ENCODE measurements at regions not wholly inside any gene's neighbourhood (a gene's known extent, or its start where the extent isn't known, plus 50 kb on each side); places are given as distances from the start of the nearest gene placed in this dataset.
"Not testable (repeated sequence)": the region's sequence is repeated elsewhere in the genome, so short reads cannot be mapped to it uniquely, and the experiment has no call there.

- Mint-ChIP-seq H3K27me3 (no peaks in the 10 kb centered on the region), H3K27ac (no peak overlapping the region), H3K9me3 (ENCODE audit: low read depth) (peaks cover 18% of the 10 kb centered on the region), H3K4me1 (no peaks in the 10 kb centered on the region), H3K4me3 (no peak overlapping the region), H3K36me3 (no peaks in the 10 kb centered on the region)
- ATAC-seq: no peak
- no peak for DNase-seq
- CTCF ChIA-PET: no interaction called here
Measured at GRCh38 chr12:17322090-17322489, 716.1 kb upstream of the LMO3 start.

GRCh38 chr12:17304503-17305347 is 698.8 kb upstream of the LMO3 start:
- CTCF ChIA-PET: no interaction called here
- H3K27me3 Mint-ChIP-seq: no peaks in the 10 kb centered on the region
- DNase-seq: no peak
- no peaks in the 10 kb centered on the region for H3K4me1 Mint-ChIP-seq
- ATAC-seq: no peak
- H3K36me3 Mint-ChIP-seq: no peaks in the 10 kb centered on the region
- peaks cover 7% of the 10 kb centered on the region for H3K9me3 Mint-ChIP-seq (ENCODE audit: low read depth)
- no peak overlapping the region for H3K4me3 Mint-ChIP-seq
- H3K27ac Mint-ChIP-seq: no peak overlapping the region

- no peak for DNase-seq
- Mint-ChIP-seq H3K9me3 (ENCODE audit: low read depth) (peaks cover 12% of the 10 kb centered on the region), H3K27ac (no peak overlapping the region), H3K36me3 (no peaks in the 10 kb centered on the region), H3K4me1 (no peaks in the 10 kb centered on the region), H3K27me3 (no peaks in the 10 kb centered on the region), H3K4me3 (no peak overlapping the region)
- CTCF ChIA-PET: no interaction called here
- ATAC-seq: no peak
Measured at GRCh38 chr12:17302001-17302400, 696.0 kb upstream of the LMO3 start.

- Mint-ChIP-seq H3K9me3 (ENCODE audit: low read depth) (peaks cover 12% of the 10 kb centered on the region), H3K27ac (no peak overlapping the region), H3K4me1 (no peaks in the 10 kb centered on the region), H3K36me3 (no peaks in the 10 kb centered on the region), H3K27me3 (no peaks in the 10 kb centered on the region), H3K4me3 (no peak overlapping the region)
- CTCF ChIA-PET: no interaction called here
- ATAC-seq (no peak), DNase-seq (no peak)
Measured at GRCh38 chr12:17301544-17301943, 695.6 kb upstream of the LMO3 start.

- Mint-ChIP-seq H3K27me3 (no peaks in the 10 kb centered on the region), H3K9me3 (ENCODE audit: low read depth) (peaks cover 14% of the 10 kb centered on the region), H3K36me3 (no peaks in the 10 kb centered on the region), H3K27ac (no peak overlapping the region), H3K4me1 (no peaks in the 10 kb centered on the region), H3K4me3 (no peak overlapping the region)
- CTCF ChIA-PET: no interaction called here
- DNase-seq (no peak), ATAC-seq (no peak)
Measured at GRCh38 chr12:17296882-17297281, 690.9 kb upstream of the LMO3 start.

- Mint-ChIP-seq H3K4me1 (no peaks in the 10 kb centered on the region), H3K27me3 (no peaks in the 10 kb centered on the region), H3K9me3 (ENCODE audit: low read depth) (peaks cover 5% of the 10 kb centered on the region), H3K4me3 (no peak overlapping the region), H3K27ac (no peak overlapping the region), H3K36me3 (no peaks in the 10 kb centered on the region)
- ATAC-seq (no peak), DNase-seq (no peak)
- CTCF ChIA-PET: no interaction called here
Measured at GRCh38 chr12:17286874-17287273, 680.9 kb upstream of the LMO3 start.

- CTCF ChIA-PET: no interaction called here
- no peaks in the 10 kb centered on the region for H3K27me3 Mint-ChIP-seq
- ATAC-seq (no peak), DNase-seq (no peak)
- no peaks in the 10 kb centered on the region for H3K36me3 Mint-ChIP-seq
- peaks cover 5% of the 10 kb centered on the region for H3K9me3 Mint-ChIP-seq (ENCODE audit: low read depth)
- H3K4me3 Mint-ChIP-seq: no peak overlapping the region
- no peaks in the 10 kb centered on the region for H3K4me1 Mint-ChIP-seq
- H3K27ac Mint-ChIP-seq: no peak overlapping the region
Measured at GRCh38 chr12:17284873-17285272, 678.9 kb upstream of the LMO3 start.

GRCh38 chr12:17283563-17283962 is 677.6 kb upstream of the LMO3 start:
- ATAC-seq (no peak), DNase-seq (no peak)
- CTCF ChIA-PET: no interaction called here
- no peak overlapping the region for H3K27ac Mint-ChIP-seq
- H3K36me3 Mint-ChIP-seq: no peaks in the 10 kb centered on the region
- H3K4me3 Mint-ChIP-seq: no peak overlapping the region
- H3K9me3 Mint-ChIP-seq (ENCODE audit: low read depth): peaks cover 5% of the 10 kb centered on the region
- no peaks in the 10 kb centered on the region for H3K27me3 Mint-ChIP-seq
- no peaks in the 10 kb centered on the region for H3K4me1 Mint-ChIP-seq

GRCh38 chr12:17282169-17282568 is 676.2 kb upstream of the LMO3 start:
- H3K4me3 Mint-ChIP-seq; DNase-seq; H3K9me3 Mint-ChIP-seq (ENCODE audit: low read depth); H3K27me3 Mint-ChIP-seq; H3K4me1 Mint-ChIP-seq; CTCF ChIA-PET; H3K27ac Mint-ChIP-seq; H3K36me3 Mint-ChIP-seq; ATAC-seq: not testable (repeated sequence)

GRCh38 chr12:17278946-17279345 is 673.0 kb upstream of the LMO3 start:
- Mint-ChIP-seq H3K27ac (no peak overlapping the region), H3K36me3 (no peaks in the 10 kb centered on the region), H3K9me3 (ENCODE audit: low read depth) (peaks cover 11% of the 10 kb centered on the region), H3K4me3 (no peak overlapping the region), H3K4me1 (no peaks in the 10 kb centered on the region), H3K27me3 (no peaks in the 10 kb centered on the region)
- DNase-seq (no peak), ATAC-seq (no peak)
- CTCF ChIA-PET: no interaction called here

- CTCF ChIA-PET: no interaction called here
- H3K27me3 Mint-ChIP-seq: no peaks in the 10 kb centered on the region
- no peaks in the 10 kb centered on the region for H3K4me1 Mint-ChIP-seq
- H3K9me3 Mint-ChIP-seq (ENCODE audit: low read depth): peaks cover 13% of the 10 kb centered on the region
- H3K36me3 Mint-ChIP-seq: no peaks in the 10 kb centered on the region
- no peak for DNase-seq
- no peak overlapping the region for H3K4me3 Mint-ChIP-seq
- ATAC-seq: no peak
- no peak overlapping the region for H3K27ac Mint-ChIP-seq
Measured at GRCh38 chr12:17276196-17276595, 670.2 kb upstream of the LMO3 start.

GRCh38 chr12:17266856-17267255 is 660.9 kb upstream of the LMO3 start:
- Mint-ChIP-seq H3K4me3 (no peak overlapping the region), H3K4me1 (no peaks in the 10 kb centered on the region), H3K36me3 (no peaks in the 10 kb centered on the region), H3K27ac (no peak overlapping the region), H3K27me3 (no peaks in the 10 kb centered on the region), H3K9me3 (ENCODE audit: low read depth) (peaks cover 5% of the 10 kb centered on the region)
- DNase-seq (no peak), ATAC-seq (no peak)
- CTCF ChIA-PET: no interaction called here

- CTCF ChIA-PET: no interaction called here
- H3K4me1 Mint-ChIP-seq: no peaks in the 10 kb centered on the region
- no peak for DNase-seq
Measured at GRCh38 chr12:17264603-17265002, 658.6 kb upstream of the LMO3 start.

GRCh38 chr12:17239874-17240273 is 633.9 kb upstream of the LMO3 start:
- H3K4me1 Mint-ChIP-seq: no peaks in the 10 kb centered on the region
- no peaks in the 10 kb centered on the region for H3K27me3 Mint-ChIP-seq
- DNase-seq (no peak), ATAC-seq (no peak)
- CTCF ChIA-PET: no interaction called here
- no peak overlapping the region for H3K4me3 Mint-ChIP-seq
- H3K36me3 Mint-ChIP-seq: no peaks in the 10 kb centered on the region
- no peak overlapping the region for H3K27ac Mint-ChIP-seq
- H3K9me3 Mint-ChIP-seq (ENCODE audit: low read depth): peaks cover 11% of the 10 kb centered on the region

More at GRCh38 chr12:17264603-17265002, 658.6 kb upstream of the LMO3 start:
- Mint-ChIP-seq H3K4me3 (no peak overlapping the region), H3K27me3 (no peaks in the 10 kb centered on the region), H3K27ac (no peak overlapping the region), H3K9me3 (ENCODE audit: low read depth) (peaks cover 4% of the 10 kb centered on the region), H3K36me3 (no peaks in the 10 kb centered on the region)
- ATAC-seq: no peak

GRCh38 chr12:17235996-17236395 is 630.0 kb upstream of the LMO3 start:
- ATAC-seq: no peak
- no peak for DNase-seq
- peaks cover 6% of the 10 kb centered on the region for H3K9me3 Mint-ChIP-seq (ENCODE audit: low read depth)
- no peaks in the 10 kb centered on the region for H3K36me3 Mint-ChIP-seq
- CTCF ChIA-PET: no interaction called here
- H3K4me3 Mint-ChIP-seq: no peak overlapping the region
- H3K4me1 Mint-ChIP-seq: no peaks in the 10 kb centered on the region
- H3K27ac Mint-ChIP-seq: no peak overlapping the region
- H3K27me3 Mint-ChIP-seq: no peaks in the 10 kb centered on the region

All from activated CD8-positive, alpha-beta memory T cell treated with anti-CD3 and anti-CD28 coated beads, Interleukin-2, amount 10 ng/mL, durations not matched to agents 7 days and 5 days (primary cell).